DOHH2 (cell line): ENCODE measurements at regions not wholly inside any gene's neighbourhood (a gene's known extent, or its start where the extent isn't known, plus 50 kb on each side); places are given as distances from the start of the nearest gene placed in this dataset.

Experiments used
- H3F3A ChIP-seq: fragments of 200-600 bp; sonication (generic), shearing (Covaris generic); 2 replicates; pipeline ENCODE4 v1.6.0; 2016; ENCODE audit warnings: antibody characterized with exemption, mild to moderate bottlenecking; ENCODE audit not compliant: control insufficient read depth, insufficient read depth
- H3K27ac ChIP-seq: fragments of 200-600 bp; sonication (generic); 2 replicates; pipeline ENCODE4 v1.5.1; 2014; ENCODE audit warnings: low read depth, mild to moderate bottlenecking, low read length, moderate library complexity
- H3K27me3 ChIP-seq: fragments of 200-600 bp; sonication (generic); 2 replicates; pipeline ENCODE4 v1.6.1; 2014; ENCODE audit warnings: mild to moderate bottlenecking, low read length, mixed read lengths; ENCODE audit not compliant: control insufficient read depth
- H3K36me3 ChIP-seq: fragments of 200-600 bp; sonication (generic); 2 replicates; pipeline ENCODE4 v1.6.1; 2014; ENCODE audit warnings: mild to moderate bottlenecking, low read length, moderate library complexity, mixed read lengths; ENCODE audit not compliant: control insufficient read depth
- H3K4me1 ChIP-seq: fragments of 200-600 bp; sonication (generic); 2 replicates; pipeline ENCODE4 v1.6.1; 2014; ENCODE audit warnings: mild to moderate bottlenecking, low read length, mixed read lengths; ENCODE audit not compliant: control insufficient read depth
- H3K4me2 ChIP-seq: fragments of 200-600 bp; sonication (generic); 2 replicates; pipeline ENCODE4 v1.6.0; 2014; ENCODE audit warnings: mild to moderate bottlenecking, low read length, moderate library complexity
- H3K4me3 ChIP-seq: fragments of 200-600 bp; sonication (generic); 2 replicates; pipeline ENCODE4 v1.5.1; 2014; ENCODE audit warnings: mild to moderate bottlenecking, low read length, mixed read lengths
- H3K79me2 ChIP-seq: fragments of 200-600 bp; sonication (generic); 2 replicates; pipeline ENCODE4 v1.6.1; 2014; ENCODE audit warnings: mild to moderate bottlenecking, low read length, mixed read lengths; ENCODE audit not compliant: control insufficient read depth
- H3K9me2 ChIP-seq: fragments of 200-600 bp; sonication (generic); replicated peaks from 2 replicates; pipeline ENCODE4 v1.6.1; 2014; ENCODE audit warnings: mild to moderate bottlenecking, low read length, mixed read lengths; ENCODE audit not compliant: control insufficient read depth
- H3K9me3 ChIP-seq: fragments of 200-600 bp; sonication (generic); 2 replicates; pipeline ENCODE4 v1.6.1; 2014; ENCODE audit warnings: antibody characterized with exemption, low read length, mixed read lengths; ENCODE audit not compliant: control insufficient read depth, insufficient read depth
- H4K20me1 ChIP-seq: fragments of 200-600 bp; sonication (generic); 2 replicates; pipeline ENCODE4 v1.6.0; 2014; ENCODE audit warnings: low read depth, mild to moderate bottlenecking, antibody characterized with exemption, low read length, moderate library complexity; ENCODE audit not compliant: control insufficient read depth, insufficient read depth
- CTCF ChIP-seq: fragments of 200-600 bp; sonication (generic); IDR thresholded peaks from one replicate; pipeline ENCODE4 v1.5.1; 2014; ENCODE audit warnings: antibody characterized with exemption, mild to moderate bottlenecking, low read depth, low read length; ENCODE audit not compliant: poor library complexity, severe bottlenecking
- EZH2phosphoT487 ChIP-seq: fragments of 200-600 bp; sonication (generic); IDR thresholded peaks from 2 replicates; pipeline ENCODE4 v1.6.1; 2017; ENCODE audit warnings: borderline replicate concordance, mild to moderate bottlenecking, antibody characterized with exemption, low read length, moderate library complexity, mixed read lengths

DNA sequence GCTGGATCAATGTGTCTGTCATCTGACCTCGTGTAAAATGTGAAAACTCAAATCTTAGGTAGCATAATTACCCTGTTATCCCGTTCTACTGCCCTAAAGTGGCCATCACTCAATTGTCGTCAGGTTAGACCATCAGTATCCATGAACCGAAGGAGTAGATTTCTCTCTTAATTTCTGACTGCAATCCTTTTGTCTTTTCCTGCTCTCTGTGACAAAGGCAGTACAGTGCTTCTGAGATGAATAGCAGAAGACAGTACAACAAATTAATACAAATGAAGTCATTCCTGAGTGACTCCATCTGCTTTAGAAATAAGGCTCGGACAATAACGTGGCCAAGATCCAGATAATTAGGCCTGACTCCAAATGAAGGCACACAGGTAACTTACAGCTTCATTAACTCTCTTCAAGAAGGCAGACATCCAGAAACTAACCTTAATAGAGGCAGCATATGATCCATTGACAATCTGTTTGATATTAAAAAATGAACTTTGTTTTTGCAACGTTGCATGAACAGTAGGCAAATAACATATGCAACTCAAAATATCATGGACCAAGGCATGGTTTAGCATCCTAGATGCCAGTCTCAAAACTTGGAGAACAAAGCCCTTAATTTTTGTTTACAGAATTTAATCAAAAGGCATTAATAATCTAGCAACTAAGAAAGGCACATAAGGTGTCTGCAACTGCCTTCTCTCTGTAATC is 96.7 kb upstream of the CDH20 start:
- Histone ChIP-seq H3K9me3 (no peaks in the 10 kb centered on the region), H3K9me2 (no peaks in the 10 kb centered on the region), H3K79me2 (no peaks in the 10 kb centered on the region), H3K4me1 (no peaks in the 10 kb centered on the region), H4K20me1 (no peaks in the 10 kb centered on the region), H3K4me2 (no peak overlapping the region), H3K27ac (no peak overlapping the region), H3K36me3 (no peaks in the 10 kb centered on the region), H3K27me3 (no peaks in the 10 kb centered on the region), H3F3A (no peaks in the 10 kb centered on the region), H3K4me3 (no peak overlapping the region)
- TF ChIP-seq EZH2phosphoT487: no peak

- H3K4me3 ChIP-seq: no peak overlapping the region
- no peaks in the 10 kb centered on the region for H4K20me1 ChIP-seq
- H3K27me3 ChIP-seq: no peaks in the 10 kb centered on the region
- no peaks in the 10 kb centered on the region for H3K79me2 ChIP-seq
- no peak overlapping the region for H3K27ac ChIP-seq
- no peaks in the 10 kb centered on the region for H3F3A ChIP-seq
- no peaks in the 10 kb centered on the region for H3K9me3 ChIP-seq
- no peaks in the 10 kb centered on the region for H3K4me1 ChIP-seq
- H3K9me2 ChIP-seq: no peaks in the 10 kb centered on the region
- no peak overlapping the region for H3K4me2 ChIP-seq
- no peaks in the 10 kb centered on the region for H3K36me3 ChIP-seq
- no peak for TF ChIP-seq EZH2phosphoT487
- no peak for TF ChIP-seq CTCF
Measured at GRCh38 chr18:61237529-61237928, 95.7 kb upstream of the CDH20 start.

GRCh38 chr18:61239051-61239450 is 94.2 kb upstream of the CDH20 start:
- Histone ChIP-seq H3K27ac (no peak overlapping the region), H3K36me3 (no peaks in the 10 kb centered on the region), H3K79me2 (no peaks in the 10 kb centered on the region), H3K9me2 (no peaks in the 10 kb centered on the region), H3F3A (no peaks in the 10 kb centered on the region), H3K4me1 (no peaks in the 10 kb centered on the region), H3K27me3 (no peaks in the 10 kb centered on the region), H3K9me3 (no peaks in the 10 kb centered on the region), H3K4me3 (no peak overlapping the region), H3K4me2 (no peak overlapping the region), H4K20me1 (no peaks in the 10 kb centered on the region)
- TF ChIP-seq CTCF (no peak), EZH2phosphoT487 (no peak)

- Histone ChIP-seq H3K9me3 (no peaks in the 10 kb centered on the region), H4K20me1 (no peaks in the 10 kb centered on the region), H3K9me2 (no peaks in the 10 kb centered on the region), H3K4me1 (no peaks in the 10 kb centered on the region), H3F3A (no peaks in the 10 kb centered on the region), H3K79me2 (no peaks in the 10 kb centered on the region), H3K4me3 (no peak overlapping the region), H3K27me3 (no peaks in the 10 kb centered on the region), H3K4me2 (no peak overlapping the region), H3K27ac (no peak overlapping the region), H3K36me3 (no peaks in the 10 kb centered on the region)
- TF ChIP-seq EZH2phosphoT487: no peak
- no peak for TF ChIP-seq CTCF
Measured at GRCh38 chr18:61241260-61241853, 91.9 kb upstream of the CDH20 start.
